ENCODE measurements at regions not wholly inside any gene's neighbourhood (a gene's known extent, or its start where the extent isn't known, plus 50 kb on each side); places are given as distances from the start of the nearest gene placed in this dataset.

- no peak for TF ChIP-seq ZBTB33 (IDR thresholded peaks at IDR 0.05)
- TF ChIP-seq YY1 (IDR thresholded peaks at IDR 0.05) = no peak
- no peak for TF ChIP-seq ATF3 (IDR thresholded peaks at IDR 0.05)
Measured at GRCh38 chr9:115333277-115334070, 215.5 kb upstream of the TNC start (continued).

- peaks cover 0 to 2% (median 0%) of the 10 kb centered on the region in 4 donors for H3K27me3 ChIP-seq (ENCODE audit: control insufficient read depth in 4 of 4, insufficient read depth in 4 of 4, low read length in 3 of 4)
- no peak overlapping the region for H3K4me3 ChIP-seq (ENCODE audit: low read depth in 1 of 3, low read length in 3 of 3)
- H3K36me3 ChIP-seq (ENCODE audit: control insufficient read depth in 4 of 4, insufficient read depth in 3 of 4, low read depth in 1 of 4, low read length in 3 of 4) = no peaks in the 10 kb centered on the region
- H3K27ac ChIP-seq (ENCODE audit: low read depth in 1 of 2, low read length in 2 of 2) = no peak overlapping the region
- H3K9me3 ChIP-seq (ENCODE audit: control insufficient read depth in 4 of 4, low read length in 3 of 4) = peaks cover 0 to 1% (median under 1%) of the 10 kb centered on the region in 4 donors
- TF ChIP-seq SP1 (IDR thresholded peaks at IDR 0.05) = no peak
- no peak for TF ChIP-seq FOXA1 (IDR thresholded peaks at IDR 0.05)
- TF ChIP-seq HNF4G (IDR thresholded peaks at IDR 0.05) = no peak
- no peak for TF ChIP-seq FOXA2 (IDR thresholded peaks at IDR 0.05)
- TF ChIP-seq REST (IDR thresholded peaks at IDR 0.05) = no peak
- TF ChIP-seq ZBTB33 (IDR thresholded peaks at IDR 0.05) = no peak
- TF ChIP-seq NR2F2 (IDR thresholded peaks at IDR 0.05) = no peak
- no peak for TF ChIP-seq ATF3 (IDR thresholded peaks at IDR 0.05)
- no peak for TF ChIP-seq MAX (IDR thresholded peaks at IDR 0.05)
- no peak for TF ChIP-seq HNF4A (conservative IDR thresholded peaks at IDR 0.05)
- TF ChIP-seq TAF1 (conservative IDR thresholded peaks at IDR 0.05) = no peak
- TF ChIP-seq EGR1 (IDR thresholded peaks at IDR 0.05; ENCODE audit: low read depth in 2 of 2) = no peak
- TF ChIP-seq RAD21 (IDR thresholded peaks at IDR 0.05) = no peak
- TF ChIP-seq CTCF (IDR thresholded peaks at IDR 0.05; ENCODE audit: low read depth, low read length, missing input control) = no peak
- no peak for TF ChIP-seq GABPA (IDR thresholded peaks at IDR 0.05 in 1 of 2, conservative IDR thresholded peaks at IDR 0.05 in 1 of 2)
- TF ChIP-seq YY1 (IDR thresholded peaks at IDR 0.05) = no peak
- TF ChIP-seq RXRA (IDR thresholded peaks at IDR 0.05) = no peak
- no peak for TF ChIP-seq JUND (IDR thresholded peaks at IDR 0.05)
- H3K9ac ChIP-seq (ENCODE audit: low read depth in 1 of 2, low read length in 2 of 2) = no peak overlapping the region
- DNase-seq (ENCODE audit: low spot score) = no peak
- no peaks in the 10 kb centered on the region for H3K4me1 ChIP-seq (ENCODE audit: control insufficient read depth in 4 of 4, insufficient read depth in 4 of 4, low read length in 3 of 4)
- 78% methylated on average over 5 of the region's 5 CpGs for WGBS
Measured at GRCh38 chr9:115335439-115335838, 217.5 kb upstream of the TNC start.

Measured in liver (tissue), 8 donors.